HFFc6 (cell line): ENCODE measurements at regions not wholly inside any gene's neighbourhood (a gene's known extent, or its start where the extent isn't known, plus 50 kb on each side); places are given as distances from the start of the nearest gene placed in this dataset.
A peak's percentile ranks its signal among the peaks of the same experiment; 100 is the strongest.

Source experiments
- DNase-seq: peaks from one replicate; pipeline ENCODE4 v3.0.0-alpha.2; 2018
- H3K27ac Mint-ChIP-seq: 2 replicates; pipeline ENCODE4 v1.8.0; 2020; ENCODE audit warnings: mild to moderate bottlenecking, mixed read lengths
- H3K27me3 Mint-ChIP-seq: 2 replicates; pipeline ENCODE4 v1.8.0; 2021; ENCODE audit warnings: mild to moderate bottlenecking, moderate library complexity, mixed read lengths; ENCODE audit not compliant: insufficient read depth
- H3K36me3 Mint-ChIP-seq: 2 replicates; pipeline ENCODE4 v1.8.0; 2021; ENCODE audit warnings: low read depth, mixed read lengths
- H3K4me1 Mint-ChIP-seq: 2 replicates; pipeline ENCODE4 v1.8.0; 2020; ENCODE audit warnings: low read depth, mixed read lengths
- H3K4me3 Mint-ChIP-seq: 2 replicates; pipeline ENCODE4 v1.8.0; 2020; ENCODE audit warnings: mild to moderate bottlenecking, moderate library complexity, mixed read lengths
- H3K9me3 Mint-ChIP-seq: 2 replicates; pipeline ENCODE4 v1.8.0; 2020; ENCODE audit warnings: mild to moderate bottlenecking, mixed read lengths
- CTCF ChIP-seq: fragments of 200-600 bp; sonication (generic); IDR thresholded peaks from 2 replicates; pipeline ENCODE4 v1.5.0; 2021; ENCODE audit warnings: antibody characterized with exemption, mild to moderate bottlenecking

GRCh38 chr17:31788956-31789355 lies 70.1 kb downstream of the COPRS start:
- peak; percentile 39 for DNase-seq
- Mint-ChIP-seq H3K27me3 (no peaks in the 10 kb centered on the region; the same call in 1 of the 2 replicates), H3K4me3 (no peak overlapping the region), H3K9me3 (0 out of 2 replicates have a peak, but pooled peaks cover 5% of the 10 kb centered on the region), H3K27ac (peak overlapping the region; percentile 89), H3K4me1 (peaks cover 30% of the 10 kb centered on the region), H3K36me3 (peaks cover 8% of the 10 kb centered on the region)
- no peak for TF ChIP-seq CTCF

GRCh38 chr17:31788571-31788946 lies 70.5 kb downstream of the COPRS start:
- H3K4me3 Mint-ChIP-seq, result peak overlapping the region; percentile 14
- peaks cover 8% of the 10 kb centered on the region for H3K36me3 Mint-ChIP-seq
- no peak for TF ChIP-seq CTCF
- no peak for DNase-seq
- 0 out of 2 replicates have a peak, but pooled peaks cover 5% of the 10 kb centered on the region for H3K9me3 Mint-ChIP-seq
- H3K4me1 Mint-ChIP-seq, result peaks cover 30% of the 10 kb centered on the region
- H3K27me3 Mint-ChIP-seq, result no peaks in the 10 kb centered on the region; the same call in 1 of the 2 replicates
- H3K27ac Mint-ChIP-seq, result peak overlapping the region; percentile 89

- Mint-ChIP-seq H3K36me3 (peaks cover 8% of the 10 kb centered on the region), H3K4me1 (peaks cover 30% of the 10 kb centered on the region), H3K9me3 (0 out of 2 replicates have a peak, but pooled peaks cover 5% of the 10 kb centered on the region), H3K27me3 (no peaks in the 10 kb centered on the region), H3K27ac (peak overlapping the region; percentile 89), H3K4me3 (peak overlapping the region; percentile 14)
- TF ChIP-seq CTCF, result no peak
- peak; percentile 90 for DNase-seq
These were observed 71.0 kb downstream of the COPRS start for GRCh38 chr17:31787857-31788570.

GRCh38 chr17:31786796-31787481 lies 72.1 kb downstream of the COPRS start:
- TF ChIP-seq CTCF, result no peak
- peaks cover 8% of the 10 kb centered on the region for H3K36me3 Mint-ChIP-seq
- H3K27ac Mint-ChIP-seq, result peak overlapping the region; percentile 41; the same call in 1 of the 2 replicates
- H3K27me3 Mint-ChIP-seq, result no peaks in the 10 kb centered on the region; the same call in 1 of the 2 replicates
- 0 out of 2 replicates have a peak, but pooled peaks cover 5% of the 10 kb centered on the region for H3K9me3 Mint-ChIP-seq
- H3K4me1 Mint-ChIP-seq, result peaks cover 30% of the 10 kb centered on the region
- no peak overlapping the region for H3K4me3 Mint-ChIP-seq
- no peak for DNase-seq

GRCh38 chr17:31780483-31780882 lies 78.6 kb downstream of the COPRS start:
- H3K36me3 Mint-ChIP-seq, result peaks cover under 1% of the 10 kb centered on the region; the same call in 1 of the 2 replicates
- H3K4me1 Mint-ChIP-seq, result no peaks in the 10 kb centered on the region
- DNase-seq, result no peak
- H3K27ac Mint-ChIP-seq, result no peak overlapping the region
- no peaks in the 10 kb centered on the region; the same call in 1 of the 2 replicates for H3K27me3 Mint-ChIP-seq
- peaks cover 2% of the 10 kb centered on the region; the same call in 1 of the 2 replicates for H3K9me3 Mint-ChIP-seq
- H3K4me3 Mint-ChIP-seq, result no peak overlapping the region
- TF ChIP-seq CTCF, result no peak
